ENCODE measurements at regions not wholly inside any gene's neighbourhood (a gene's known extent, or its start where the extent isn't known, plus 50 kb on each side); places are given as distances from the start of the nearest gene placed in this dataset.
"Not testable (repeated sequence)": the region's sequence is repeated elsewhere in the genome, so short reads cannot be mapped to it uniquely, and the experiment has no call there.

DNA sequence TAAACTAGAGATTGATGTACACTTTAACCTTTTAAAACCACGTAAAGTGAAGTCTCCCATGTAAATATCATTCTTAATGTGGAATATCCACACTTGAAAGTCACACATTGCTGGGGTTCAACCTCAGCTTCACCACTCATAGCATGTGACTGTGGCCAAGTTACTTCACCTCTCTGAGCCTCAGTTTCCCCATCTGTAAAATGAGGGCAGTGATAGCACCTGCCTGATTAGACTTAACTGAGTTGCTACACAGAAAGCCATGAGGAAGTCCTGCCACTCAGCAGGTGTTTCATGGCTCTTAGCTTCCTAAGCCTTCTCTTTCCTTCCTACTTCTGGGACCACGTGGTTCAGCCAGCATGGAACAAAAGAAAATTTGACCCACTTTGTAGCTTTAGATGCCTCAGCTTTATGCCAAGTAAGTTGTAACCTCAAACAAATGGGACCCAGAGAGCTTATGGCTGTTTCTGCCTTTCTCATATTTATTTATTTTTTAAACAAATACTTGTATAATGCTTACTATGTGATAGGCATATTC, 277.3 kb upstream of the KLF3 start:
- no peak for DNase-seq

DNA sequence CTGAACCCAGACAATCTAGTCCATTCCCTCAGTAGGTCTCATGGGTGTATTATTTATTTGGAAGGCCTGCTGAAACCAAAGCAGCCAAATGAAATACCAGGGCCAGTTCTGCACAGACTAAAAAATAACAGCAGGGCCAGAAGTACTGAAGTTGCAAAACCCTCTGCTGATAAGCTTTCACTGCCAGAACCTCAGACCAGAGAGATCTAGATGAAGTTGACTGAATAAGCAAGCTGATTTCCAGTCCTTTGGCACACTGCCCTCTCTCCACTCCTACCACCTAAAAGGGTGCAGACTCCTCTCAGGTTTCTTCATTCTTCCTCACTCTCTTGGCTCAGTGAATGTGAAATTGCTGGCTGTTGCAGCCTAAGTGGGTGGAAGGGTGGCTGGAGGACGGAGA, 276.7 kb upstream of the KLF3 start:
- DNase-seq = no peak

DNA sequence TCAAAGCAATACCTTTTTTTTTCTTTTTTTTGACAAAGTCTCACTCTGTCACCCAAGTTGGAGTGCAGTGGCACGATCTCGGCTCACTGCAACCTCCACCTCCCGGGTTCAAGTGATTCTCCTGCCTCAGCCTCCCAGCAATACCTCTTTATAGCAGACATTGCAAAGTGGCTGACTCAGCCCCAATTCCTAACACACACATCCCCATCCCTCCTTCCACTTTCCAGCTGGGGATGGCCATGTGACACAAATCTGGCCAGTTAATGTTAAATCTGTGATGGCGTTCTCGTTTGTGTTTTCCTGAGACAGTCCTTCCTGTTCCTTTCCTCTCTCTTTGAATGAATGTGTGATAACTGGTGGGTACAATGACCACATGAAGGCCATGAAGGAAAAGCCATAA, 276.2 kb upstream of the KLF3 start:
- DNase-seq = no peak

- not testable (repeated sequence) for DNase-seq
Observed at GRCh38 chr4:38388907-38389306, 275.1 kb upstream of the KLF3 start.

DNA sequence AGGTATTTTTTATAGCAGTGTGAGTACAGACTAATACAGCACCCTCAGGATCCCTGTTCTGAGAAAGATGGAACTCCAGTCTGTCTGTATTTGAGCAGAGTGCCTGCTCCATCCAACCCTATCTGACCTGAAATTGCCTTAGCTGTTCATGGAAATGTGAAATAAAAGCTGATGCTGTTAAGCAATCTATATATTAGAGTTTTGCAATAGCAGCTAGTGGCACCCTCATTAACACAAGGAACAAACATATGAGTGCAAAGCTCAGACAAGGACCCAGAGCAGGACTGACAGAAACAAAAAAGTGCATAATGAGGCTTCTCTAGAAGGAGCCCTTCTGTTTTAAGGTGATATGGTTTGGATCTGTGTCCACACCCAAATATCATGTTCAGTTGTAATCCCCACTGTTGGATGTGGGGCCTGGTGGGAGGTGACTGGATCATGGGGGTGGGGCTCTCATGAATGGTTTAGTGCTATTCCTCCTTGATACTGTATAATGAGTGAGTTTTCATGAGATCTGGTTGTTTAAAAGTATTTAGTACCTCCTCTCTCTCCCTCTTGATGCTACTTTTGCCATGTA, 272.9 kb upstream of the KLF3 start:
- no peak for DNase-seq

GRCh38 chr4:38392223-38392855, 271.7 kb upstream of the KLF3 start:
- DNase-seq = no peak

GRCh38 chr4:38396091-38396490, 267.9 kb upstream of the KLF3 start:
- DNase-seq = no peak

DNA sequence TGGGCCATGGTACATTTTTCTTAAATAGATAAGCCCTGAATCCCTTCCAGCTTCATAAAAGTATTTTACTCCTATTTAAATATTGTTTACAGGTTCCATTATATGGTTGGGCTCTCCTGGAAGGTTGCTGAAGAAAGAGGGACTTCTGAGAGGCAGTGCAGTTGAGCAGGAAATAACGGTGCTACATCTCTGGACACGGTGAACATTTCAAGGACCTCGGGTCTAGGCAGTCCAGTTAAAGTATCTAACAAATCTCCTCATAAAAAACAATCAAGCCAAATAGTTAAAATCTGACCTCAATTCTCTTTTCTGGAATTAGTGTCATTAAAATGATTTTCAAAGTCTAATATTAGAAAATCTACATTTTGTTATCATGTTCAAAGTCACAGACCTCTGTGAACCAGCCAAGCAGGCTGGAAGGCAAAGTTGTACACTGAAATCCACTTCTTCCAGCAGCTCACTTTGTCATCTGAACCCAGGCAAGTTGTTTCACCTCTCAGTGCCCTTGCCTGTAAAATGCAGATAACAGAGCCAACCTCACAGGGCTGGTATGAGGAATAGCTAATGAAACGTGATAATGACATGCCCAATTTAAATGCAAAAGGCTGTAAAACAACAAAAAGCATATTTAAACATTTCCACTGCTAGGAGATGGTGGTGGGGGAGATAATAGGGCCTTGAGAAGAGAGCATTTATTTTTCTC, 267.0 kb upstream of the KLF3 start:
- DNase-seq = no peak

DNA sequence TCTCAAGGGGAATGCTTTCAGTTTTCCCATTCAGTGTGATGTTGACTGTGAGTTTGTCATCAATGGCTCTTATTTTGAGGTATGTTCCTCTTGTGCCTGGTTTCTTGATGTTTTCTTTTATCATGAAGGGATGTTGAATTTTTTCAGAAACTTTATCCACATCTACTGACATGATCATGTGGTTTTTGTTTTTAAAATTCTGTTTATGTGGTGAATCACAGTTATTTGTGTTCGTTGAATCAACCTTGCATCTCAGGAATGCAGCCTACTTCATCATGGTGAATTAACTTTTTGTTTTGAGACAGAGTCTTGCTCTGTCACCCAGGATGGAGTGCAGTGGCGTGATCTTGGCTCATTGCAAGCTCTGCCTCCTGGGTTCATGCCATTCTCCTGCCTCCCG, 263.1 kb upstream of the KLF3 start:
- no peak for DNase-seq

GRCh38 chr4:38406243-38406642, 257.8 kb upstream of the KLF3 start:
- DNase-seq = no peak

DNA sequence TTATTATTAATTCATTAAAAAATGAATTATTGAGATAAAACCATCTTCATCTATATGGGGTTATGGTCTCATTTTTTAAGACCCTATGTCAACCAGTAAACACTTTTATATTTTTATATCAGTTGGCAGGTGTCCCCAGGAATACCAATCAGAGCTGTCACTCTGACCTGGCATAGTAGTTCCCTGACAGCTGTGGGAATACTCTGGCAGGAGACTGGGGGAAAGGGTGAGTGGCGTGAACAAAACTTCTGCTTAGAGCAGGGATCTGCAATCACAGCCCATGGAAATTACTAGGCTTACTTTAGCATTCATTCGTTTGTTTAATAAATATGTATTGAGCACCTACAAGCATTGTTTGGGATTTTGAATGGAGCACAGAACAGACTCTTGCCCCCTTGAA, 254.1 kb upstream of the KLF3 start:
- no peak for DNase-seq

- DNase-seq = peak; percentile 39
Observed at GRCh38 chr4:38411092-38411491, 252.9 kb upstream of the KLF3 start.

- no peak for DNase-seq
Observed at GRCh38 chr4:38411981-38412536, 251.9 kb upstream of the KLF3 start.

GRCh38 chr4:38413524-38414341, 250.3 kb upstream of the KLF3 start:
- no peak for DNase-seq

GRCh38 chr4:38414410-38414809, 249.6 kb upstream of the KLF3 start:
- no peak for DNase-seq

- DNase-seq = no peak
Observed at GRCh38 chr4:38415682-38416081, 248.3 kb upstream of the KLF3 start.

- no peak for DNase-seq
Observed at GRCh38 chr4:38416450-38417014, 247.5 kb upstream of the KLF3 start.

GRCh38 chr4:38420254-38420653, 243.7 kb upstream of the KLF3 start:
- DNase-seq = not testable (repeated sequence)

DNA sequence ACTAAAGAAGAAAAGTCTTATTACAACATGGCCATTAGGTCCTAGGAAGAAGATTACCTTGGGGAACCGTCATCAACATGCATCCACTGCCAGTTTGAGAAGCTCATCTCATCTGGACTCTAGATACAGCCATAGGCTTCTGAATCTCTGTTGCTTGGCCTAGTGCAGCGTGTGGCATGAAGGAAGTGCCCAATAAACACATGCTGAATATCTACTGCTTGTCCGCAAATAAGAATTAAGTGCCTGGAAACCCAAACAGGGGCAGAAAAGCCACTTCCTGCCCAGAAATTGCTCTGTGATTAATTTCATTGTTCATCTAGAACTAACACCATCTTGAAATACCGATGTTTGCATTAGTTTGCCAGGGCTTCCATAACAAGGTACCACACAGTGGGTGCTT, 241.1 kb upstream of the KLF3 start:
- no peak for DNase-seq

DNA sequence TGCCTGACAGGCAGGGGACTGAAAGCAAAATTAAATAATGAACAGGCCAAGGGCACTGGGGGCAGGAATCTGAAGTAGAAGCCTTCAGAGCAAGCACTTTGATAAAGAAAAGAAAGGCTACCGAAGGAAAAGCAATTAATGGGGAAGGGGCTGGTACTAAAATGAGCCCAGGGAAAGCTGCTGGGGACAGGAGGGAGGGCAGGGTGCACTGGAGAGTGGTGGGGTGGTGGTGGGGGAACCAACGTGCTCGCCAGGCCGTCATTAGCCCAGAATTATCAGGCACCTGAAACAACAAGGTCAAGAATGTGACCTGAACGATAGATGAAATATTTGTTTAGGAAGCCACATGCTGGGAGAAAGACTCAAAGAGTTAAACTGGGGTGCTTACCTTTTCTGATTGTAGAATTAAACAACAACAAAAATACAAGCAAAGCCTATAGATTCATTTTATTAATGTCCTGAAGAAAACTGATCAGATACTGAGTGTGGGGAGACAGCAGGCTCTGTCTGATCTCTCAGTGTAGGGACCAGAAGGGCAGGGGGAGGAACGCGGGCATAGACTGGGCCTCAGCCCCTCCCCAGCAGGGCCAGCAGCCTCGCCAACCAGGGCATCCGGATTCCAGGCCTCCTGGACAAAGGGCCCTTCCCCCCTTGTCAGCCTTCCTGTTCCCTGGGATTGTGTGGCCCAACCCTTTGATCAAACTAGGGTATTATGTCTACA, 239.7 kb upstream of the KLF3 start:
- DNase-seq = no peak

DNA sequence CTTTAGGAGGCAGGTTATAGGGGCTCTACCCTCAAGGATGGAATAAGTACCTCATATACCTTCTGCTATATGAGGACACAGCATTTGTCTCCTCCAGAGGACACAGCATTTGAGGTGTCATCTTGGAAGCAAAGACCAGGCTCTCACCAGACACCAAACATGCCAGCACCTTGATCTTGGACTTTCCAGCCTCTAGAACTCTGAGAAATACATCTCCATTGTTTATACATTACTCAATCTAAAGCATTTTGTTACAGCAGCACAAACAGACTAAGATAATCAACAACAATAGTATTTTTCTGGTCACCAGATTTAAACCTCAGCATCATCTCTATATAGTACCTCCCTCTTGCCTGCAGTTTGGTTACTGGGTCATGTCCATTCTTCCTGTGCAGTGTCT, 237.5 kb upstream of the KLF3 start:
- DNase-seq = no peak

- DNase-seq = no peak
Observed at GRCh38 chr4:38430841-38431240, 233.2 kb upstream of the KLF3 start.
